Neutrophil (primary cell): ENCODE measurements at regions not wholly inside any gene's neighbourhood (a gene's known extent, or its start where the extent isn't known, plus 50 kb on each side); places are given as distances from the start of the nearest gene placed in this dataset.

Experiments used
- H3K27ac ChIP-seq: fragments of 200-600 bp; sonication (generic); 2 replicates; pipeline ENCODE4 v1.5.1; 2016; ENCODE audit warnings: mild to moderate bottlenecking, moderate library complexity
- H3K27me3 ChIP-seq: fragments of 200-600 bp; sonication (generic); 2 replicates; pipeline ENCODE4 v1.6.0; 2016; ENCODE audit warnings: mild to moderate bottlenecking
- H3K36me3 ChIP-seq: fragments of 200-600 bp; sonication (generic); 2 replicates; pipeline ENCODE4 v1.5.1; 2017
- H3K4me1 ChIP-seq, 2 experiments: fragments of 200-600 bp in 1 of 2; sonication (generic) in 1 of 2; 1 replicate in 1 of 2; 2 replicates in 1 of 2; pipeline versions ENCODE4 v1.5.1 to v1.6.1; 2013 to 2016; ENCODE audit warnings: low read depth in 1 of 2, low read length in 1 of 2, mild to moderate bottlenecking in 1 of 2, moderate library complexity in 1 of 2; ENCODE audit not compliant: control insufficient read depth in 1 of 2, insufficient read depth in 1 of 2
- H3K4me3 ChIP-seq, 2 experiments: fragments of 200-600 bp in 1 of 2; sonication (generic) in 1 of 2; 1 replicate in 1 of 2; 2 replicates in 1 of 2; pipeline ENCODE4 v1.5.1; 2013 to 2016; ENCODE audit warnings: low read depth in 1 of 2, low read length in 1 of 2, mild to moderate bottlenecking in 1 of 2, moderate library complexity in 1 of 2
- H3K9me3 ChIP-seq: fragments of 200-600 bp; sonication (generic); 2 replicates; pipeline ENCODE4 v1.5.1; 2016
- TF ChIP-seq, protein P1 (sequence below): fragments of 200-600 bp; sonication (generic); IDR thresholded peaks from 2 replicates; pipeline ENCODE4 v1.5.1; 2016; ENCODE audit warnings: antibody characterized with exemption

DNA sequence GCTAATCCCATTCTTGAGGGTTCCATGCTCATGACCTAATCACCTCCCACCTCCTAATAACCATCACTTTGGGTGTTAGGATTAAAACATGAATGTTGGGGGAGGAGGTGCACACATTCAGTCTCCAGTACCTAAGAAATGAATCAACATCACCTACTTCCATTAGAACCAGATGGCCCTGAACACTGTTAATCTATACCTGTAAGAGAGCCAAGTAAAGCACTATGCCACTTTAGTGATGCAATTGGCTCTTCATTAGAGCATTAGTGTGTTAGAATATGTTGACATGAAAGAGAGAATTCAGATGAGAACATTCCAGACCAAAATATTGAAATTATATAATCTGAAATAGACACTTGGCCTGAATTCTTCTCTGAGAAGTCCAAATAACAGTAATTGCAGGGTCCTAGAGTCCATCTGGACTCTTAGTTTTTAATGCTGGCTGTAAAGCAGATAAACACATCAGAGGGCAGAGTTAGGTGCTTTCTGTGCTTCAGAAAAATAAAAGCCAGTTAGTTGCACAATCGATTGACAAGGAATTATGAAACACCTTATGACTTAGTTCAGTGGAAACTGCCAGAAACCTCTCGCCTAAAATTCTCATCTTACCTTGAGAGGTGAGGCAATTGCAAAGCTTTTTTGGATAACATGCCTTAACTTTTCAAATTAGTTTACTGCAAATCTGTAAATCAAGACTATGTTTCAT lies 923.7 kb downstream of the SLC4A3 start:
- TF ChIP-seq, protein P1, sequence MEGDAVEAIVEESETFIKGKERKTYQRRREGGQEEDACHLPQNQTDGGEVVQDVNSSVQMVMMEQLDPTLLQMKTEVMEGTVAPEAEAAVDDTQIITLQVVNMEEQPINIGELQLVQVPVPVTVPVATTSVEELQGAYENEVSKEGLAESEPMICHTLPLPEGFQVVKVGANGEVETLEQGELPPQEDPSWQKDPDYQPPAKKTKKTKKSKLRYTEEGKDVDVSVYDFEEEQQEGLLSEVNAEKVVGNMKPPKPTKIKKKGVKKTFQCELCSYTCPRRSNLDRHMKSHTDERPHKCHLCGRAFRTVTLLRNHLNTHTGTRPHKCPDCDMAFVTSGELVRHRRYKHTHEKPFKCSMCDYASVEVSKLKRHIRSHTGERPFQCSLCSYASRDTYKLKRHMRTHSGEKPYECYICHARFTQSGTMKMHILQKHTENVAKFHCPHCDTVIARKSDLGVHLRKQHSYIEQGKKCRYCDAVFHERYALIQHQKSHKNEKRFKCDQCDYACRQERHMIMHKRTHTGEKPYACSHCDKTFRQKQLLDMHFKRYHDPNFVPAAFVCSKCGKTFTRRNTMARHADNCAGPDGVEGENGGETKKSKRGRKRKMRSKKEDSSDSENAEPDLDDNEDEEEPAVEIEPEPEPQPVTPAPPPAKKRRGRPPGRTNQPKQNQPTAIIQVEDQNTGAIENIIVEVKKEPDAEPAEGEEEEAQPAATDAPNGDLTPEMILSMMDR, result no peak
- no peak overlapping the region for H3K4me3 ChIP-seq
- no peaks in the 10 kb centered on the region for H3K9me3 ChIP-seq
- H3K4me1 ChIP-seq, result no peaks in the 10 kb centered on the region
- no peaks in the 10 kb centered on the region for H3K27me3 ChIP-seq
- no peaks in the 10 kb centered on the region for H3K36me3 ChIP-seq
- no peak overlapping the region for H3K27ac ChIP-seq

DNA sequence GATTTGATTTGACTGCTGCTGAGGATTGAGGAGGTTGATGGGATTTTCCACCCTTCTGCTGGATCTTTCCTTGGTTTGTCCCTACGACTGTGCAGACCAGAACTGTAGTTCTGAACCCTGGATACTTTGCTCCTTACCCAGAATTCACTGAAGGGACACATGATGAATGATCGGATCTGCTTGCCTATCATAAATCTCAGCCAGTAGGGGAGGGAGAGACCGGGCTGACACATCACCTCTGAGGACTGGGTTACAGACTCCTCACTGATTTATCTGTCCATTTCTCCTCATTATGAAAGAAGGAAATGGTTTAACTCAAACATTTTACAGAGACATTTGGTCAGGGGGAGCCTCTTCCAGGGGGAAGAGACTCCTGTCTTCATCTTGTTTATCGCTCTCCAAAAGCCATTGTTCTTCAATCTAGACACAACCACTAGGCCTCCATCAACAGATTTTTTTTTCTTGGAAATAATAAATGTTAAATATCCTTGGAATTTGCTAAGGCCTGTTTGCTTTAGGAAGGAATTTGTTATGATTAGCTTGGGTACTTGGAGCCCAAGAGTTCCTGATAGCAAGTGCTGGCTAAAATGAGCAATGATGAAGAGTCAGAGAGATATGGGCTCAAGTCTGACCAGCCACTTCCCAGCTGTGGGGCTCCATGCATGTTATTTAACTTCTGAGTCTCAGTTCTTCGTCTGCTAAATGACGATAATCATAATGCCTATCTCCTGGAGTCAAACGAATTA lies 925.5 kb downstream of the SLC4A3 start:
- H3K4me3 ChIP-seq, result no peak overlapping the region
- TF ChIP-seq, protein P1, result no peak
- no peaks in the 10 kb centered on the region for H3K4me1 ChIP-seq
- H3K27me3 ChIP-seq, result no peaks in the 10 kb centered on the region
- no peak overlapping the region for H3K27ac ChIP-seq
- no peaks in the 10 kb centered on the region for H3K9me3 ChIP-seq
- H3K36me3 ChIP-seq, result no peaks in the 10 kb centered on the region

DNA sequence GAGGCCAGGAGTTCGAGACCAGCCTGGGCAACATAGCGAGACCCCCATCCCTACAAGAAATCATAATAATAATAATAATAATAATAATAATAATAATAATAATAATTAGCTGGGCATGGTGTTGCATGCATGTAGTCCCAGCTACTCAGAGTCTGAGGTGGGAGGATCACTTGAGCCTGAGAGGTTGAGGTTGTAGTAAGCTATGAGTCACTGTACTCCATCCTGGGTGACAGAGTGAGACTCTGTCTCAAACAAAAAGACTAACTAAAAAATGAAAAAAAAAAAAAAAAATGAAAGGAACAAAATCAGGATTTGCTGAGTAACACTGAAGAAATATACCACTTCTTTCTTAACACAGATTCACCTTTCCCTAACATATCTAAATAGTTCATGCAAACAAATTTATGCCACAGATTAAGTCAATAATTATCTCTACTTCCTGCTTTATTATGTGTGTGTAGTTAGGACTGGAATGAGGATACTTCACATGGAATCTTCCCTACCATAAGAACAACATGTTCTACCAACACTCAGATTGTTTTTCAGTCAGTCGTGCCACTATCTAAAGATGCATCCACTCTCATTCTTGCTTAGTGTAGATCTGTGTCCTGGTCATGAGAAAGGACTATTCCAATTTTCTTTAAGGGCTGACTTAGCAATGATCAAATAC lies 928.7 kb downstream of the SLC4A3 start:
- Histone ChIP-seq H3K4me3 (no peak overlapping the region), H3K36me3 (no peaks in the 10 kb centered on the region), H3K27ac (no peak overlapping the region), H3K4me1 (no peaks in the 10 kb centered on the region), H3K27me3 (no peaks in the 10 kb centered on the region), H3K9me3 (no peaks in the 10 kb centered on the region)
- TF ChIP-seq, protein P1, result no peak

DNA sequence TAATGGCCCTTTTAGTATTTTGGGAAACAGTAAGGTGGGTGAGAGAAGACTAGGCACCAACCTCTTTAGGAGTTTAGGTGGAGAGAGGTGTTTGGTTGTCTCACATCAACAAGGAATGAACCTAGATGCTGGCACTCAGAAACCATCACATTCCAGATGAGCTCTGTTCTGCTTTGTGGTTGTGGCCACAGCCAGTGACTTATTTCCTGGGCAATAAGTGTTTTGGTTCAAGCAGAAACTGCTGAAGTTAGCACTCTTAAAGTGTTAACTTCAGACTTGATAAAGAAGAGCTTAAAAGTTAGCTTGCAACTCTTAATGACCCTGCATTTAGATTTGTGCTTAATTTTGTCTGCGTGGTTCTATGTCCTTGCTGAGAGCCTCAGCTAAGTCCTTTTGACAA lies 929.2 kb downstream of the SLC4A3 start:
- Histone ChIP-seq H3K36me3 (no peaks in the 10 kb centered on the region), H3K9me3 (no peaks in the 10 kb centered on the region), H3K27ac (no peak overlapping the region), H3K4me3 (no peak overlapping the region), H3K27me3 (no peaks in the 10 kb centered on the region), H3K4me1 (no peaks in the 10 kb centered on the region)
- TF ChIP-seq, protein P1, result no peak

DNA sequence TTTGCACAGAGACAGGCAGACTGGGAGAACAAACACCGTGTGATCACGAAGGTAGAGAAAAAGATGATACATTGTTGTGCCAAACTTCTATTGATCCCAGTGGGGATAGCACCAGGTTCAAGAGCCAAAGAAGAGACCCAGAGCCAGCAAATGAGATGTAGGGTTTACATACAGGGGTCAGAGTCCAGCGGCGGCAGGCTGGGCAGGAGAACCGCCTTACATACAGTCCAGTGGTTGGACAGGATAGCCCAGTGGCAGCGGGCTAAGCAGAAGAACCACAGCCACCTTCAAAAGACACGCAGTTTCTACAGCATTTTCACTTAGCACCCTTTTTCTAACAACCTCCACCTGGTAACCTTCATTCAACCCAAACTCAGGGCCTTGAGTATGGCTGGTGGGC lies 932.8 kb downstream of the SLC4A3 start:
- Histone ChIP-seq H3K27ac (no peak overlapping the region), H3K9me3 (no peaks in the 10 kb centered on the region), H3K4me1 (no peaks in the 10 kb centered on the region), H3K36me3 (no peaks in the 10 kb centered on the region), H3K4me3 (no peak overlapping the region), H3K27me3 (no peaks in the 10 kb centered on the region)
- TF ChIP-seq, protein P1, result no peak
